Fibroblast of peridontal ligament (primary cell): ENCODE measurements at regions not wholly inside any gene's neighbourhood (a gene's known extent, or its start where the extent isn't known, plus 50 kb on each side); places are given as distances from the start of the nearest gene placed in this dataset.

Experiments used
- DNase-seq: peaks from one replicate; pipeline ENCODE4 v3.0.0-alpha.2; 2010; ENCODE audit errors: extremely low read depth

- DNase-seq: no peak
Measured at GRCh38 chr5:117236941-117237340, 662.3 kb upstream of the SEMA6A start.

DNA sequence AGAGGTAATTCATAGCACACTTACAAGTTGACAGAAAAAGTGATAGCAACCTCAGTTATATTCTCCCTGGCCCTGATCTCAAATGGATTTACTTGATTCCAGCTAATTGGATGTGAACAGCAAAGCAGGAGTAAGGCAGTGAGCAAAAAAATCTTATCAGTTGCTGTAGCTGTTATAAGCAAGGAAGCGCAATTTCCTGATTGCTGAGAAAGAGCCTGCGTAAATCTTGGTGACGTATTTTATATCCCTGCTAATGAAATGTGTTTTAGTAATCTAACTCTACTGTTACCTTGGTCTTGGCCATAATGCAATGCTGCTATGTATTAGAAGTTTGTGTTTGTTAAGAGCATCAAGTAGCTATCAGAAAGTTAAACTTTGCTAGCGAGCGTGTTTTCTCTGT is 661.2 kb upstream of the SEMA6A start:
- DNase-seq: no peak

GRCh38 chr5:117230375-117230774 is 655.8 kb upstream of the SEMA6A start:
- no peak for DNase-seq

DNA sequence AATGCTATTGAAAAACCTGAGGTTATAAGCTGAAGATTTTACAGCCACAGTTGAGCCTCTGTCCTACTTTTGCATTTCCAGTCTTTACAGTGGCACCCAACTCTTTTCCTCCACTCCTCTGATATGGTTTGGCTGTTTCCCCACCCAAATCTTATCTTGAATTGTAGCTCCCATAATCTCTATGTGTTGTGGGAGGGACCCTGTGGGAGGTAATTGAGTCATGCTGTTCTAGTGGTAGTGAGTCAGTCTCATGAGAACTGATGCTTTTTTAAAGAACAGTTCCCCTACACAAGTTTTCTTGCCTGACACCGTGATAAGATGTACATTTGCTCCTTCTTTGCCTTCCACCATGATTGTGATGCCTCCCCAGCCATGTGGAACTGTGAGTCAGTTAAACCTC is 646.1 kb upstream of the SEMA6A start:
- no peak for DNase-seq

- DNase-seq: no peak
Measured at GRCh38 chr5:117218789-117219188, 644.2 kb upstream of the SEMA6A start.

GRCh38 chr5:117212866-117213265 is 638.2 kb upstream of the SEMA6A start:
- no peak for DNase-seq

DNA sequence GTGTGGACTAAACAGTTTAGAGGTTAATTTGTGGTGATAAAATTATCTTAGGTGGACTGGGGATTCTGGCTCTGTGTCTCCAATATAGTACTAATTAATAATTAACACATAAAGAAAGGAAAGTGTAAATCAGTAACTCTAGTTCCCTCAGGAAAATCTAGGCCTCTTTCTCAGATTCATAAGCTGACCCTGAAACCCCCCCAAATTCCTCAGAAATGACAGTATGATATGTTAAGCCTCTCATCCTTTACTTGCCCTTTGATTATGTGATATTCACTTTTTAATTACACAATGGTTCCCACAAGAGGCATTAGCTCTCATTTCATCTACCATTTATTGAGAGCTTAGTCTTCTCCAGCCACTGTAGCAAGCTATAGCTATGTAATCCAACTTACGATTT is 636.2 kb upstream of the SEMA6A start:
- no peak for DNase-seq

GRCh38 chr5:117209479-117209878 is 634.9 kb upstream of the SEMA6A start:
- no peak for DNase-seq

DNA sequence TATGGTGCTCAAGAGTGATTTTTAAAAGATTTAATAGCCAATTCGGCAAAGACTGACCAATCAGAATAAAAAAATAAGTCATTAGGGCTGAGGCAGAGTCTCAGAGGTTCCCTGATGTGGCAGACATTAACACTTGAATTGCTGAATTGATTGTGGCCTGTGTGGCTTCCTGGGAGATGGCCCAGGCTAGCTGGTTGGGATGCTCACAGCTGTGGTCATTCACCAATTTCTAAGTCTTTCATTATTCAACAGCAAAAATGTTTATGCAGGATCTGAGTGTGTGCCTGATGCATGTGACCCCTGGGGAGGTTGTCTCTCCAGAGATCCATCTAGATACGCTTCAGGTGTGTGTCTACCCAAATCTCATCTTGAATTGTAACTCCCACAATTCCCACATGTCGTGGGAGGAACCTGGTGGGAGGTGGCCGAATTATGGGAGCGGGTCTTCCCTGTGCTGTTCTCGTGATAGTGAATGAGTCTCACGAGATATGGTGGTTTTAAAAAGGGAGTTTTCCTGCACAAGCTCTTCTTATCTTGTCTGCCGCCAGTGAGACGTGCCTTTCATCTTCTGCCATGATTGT is 632.6 kb upstream of the SEMA6A start:
- no peak for DNase-seq

DNA sequence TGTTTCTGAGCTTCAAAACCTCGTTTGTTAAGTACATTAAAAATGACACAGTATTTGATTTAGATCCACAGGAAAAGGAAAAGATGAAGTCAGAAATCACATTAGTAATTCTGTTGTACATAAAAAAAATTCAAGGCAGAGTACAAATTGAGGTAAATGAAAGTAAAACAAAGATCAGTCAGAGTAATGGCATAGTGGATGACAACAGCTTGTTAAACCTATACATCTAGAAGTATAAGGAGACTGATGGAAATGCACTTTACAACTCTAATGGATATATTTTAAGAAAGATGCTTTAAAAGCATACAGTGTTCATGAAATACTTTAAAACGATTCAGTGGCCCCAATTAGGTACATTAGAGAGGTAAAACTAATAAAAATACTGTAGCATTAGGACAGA is 631.3 kb upstream of the SEMA6A start:
- no peak for DNase-seq

- DNase-seq: no peak
Measured at GRCh38 chr5:117204926-117205869, 630.6 kb upstream of the SEMA6A start.

- DNase-seq: no peak
Measured at GRCh38 chr5:117204404-117204803, 629.8 kb upstream of the SEMA6A start.

DNA sequence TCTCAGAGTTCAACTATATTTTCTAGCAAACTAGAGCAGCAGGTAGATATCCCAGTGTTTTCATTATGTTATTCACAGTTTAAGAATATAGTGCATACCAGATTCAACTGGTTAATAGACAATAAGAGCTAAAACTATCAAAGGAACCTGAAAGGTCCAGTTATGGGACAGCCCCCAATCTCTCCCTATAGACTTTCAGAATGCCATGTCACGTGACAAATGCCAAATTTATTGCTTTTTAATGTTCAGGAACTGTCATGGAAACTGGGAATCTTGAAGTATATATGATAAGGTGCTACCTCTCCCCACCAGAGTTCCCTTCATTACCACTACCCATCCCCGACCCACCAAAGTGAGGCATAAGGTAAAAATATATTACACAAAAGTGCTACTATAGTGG is 629.0 kb upstream of the SEMA6A start:
- DNase-seq: no peak

- DNase-seq: no peak
Measured at GRCh38 chr5:117201001-117201400, 626.4 kb upstream of the SEMA6A start.

DNA sequence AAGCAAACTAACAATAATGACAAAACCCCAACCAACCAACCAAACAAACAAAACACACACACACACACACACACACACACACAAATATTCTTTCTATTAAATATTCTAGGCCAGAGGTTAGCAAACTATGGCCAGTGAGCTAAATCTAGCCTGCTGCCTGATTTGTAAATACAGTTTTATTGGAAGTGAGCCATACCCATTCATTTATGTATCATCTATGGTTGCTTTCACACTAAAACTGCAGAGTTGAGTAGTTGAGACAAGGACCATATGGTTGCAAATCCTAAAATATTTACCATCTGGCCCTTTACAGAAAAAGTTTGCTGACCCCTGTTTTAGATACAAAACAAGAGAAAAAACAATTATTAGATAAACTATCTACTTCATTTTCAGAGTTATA is 620.5 kb upstream of the SEMA6A start:
- DNase-seq: no peak

DNA sequence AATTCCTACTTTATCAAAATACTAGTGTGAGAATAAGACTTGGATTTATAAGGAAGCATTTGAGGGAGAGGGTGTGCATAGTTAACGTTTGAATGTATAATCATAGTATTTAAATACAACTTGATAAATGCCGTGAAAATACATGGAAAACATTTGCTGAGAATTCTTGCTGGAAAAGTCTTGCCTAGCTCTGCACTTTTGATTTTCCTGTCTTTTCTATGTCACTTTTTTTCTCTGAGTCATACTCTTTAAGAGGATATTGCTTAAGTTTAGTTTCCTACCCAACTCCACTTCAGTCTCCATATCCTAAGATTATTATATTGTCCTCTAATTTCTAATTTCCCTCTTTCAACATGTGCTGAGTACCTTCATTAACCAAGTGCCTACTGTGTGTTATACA is 616.6 kb upstream of the SEMA6A start:
- DNase-seq: no peak

DNA sequence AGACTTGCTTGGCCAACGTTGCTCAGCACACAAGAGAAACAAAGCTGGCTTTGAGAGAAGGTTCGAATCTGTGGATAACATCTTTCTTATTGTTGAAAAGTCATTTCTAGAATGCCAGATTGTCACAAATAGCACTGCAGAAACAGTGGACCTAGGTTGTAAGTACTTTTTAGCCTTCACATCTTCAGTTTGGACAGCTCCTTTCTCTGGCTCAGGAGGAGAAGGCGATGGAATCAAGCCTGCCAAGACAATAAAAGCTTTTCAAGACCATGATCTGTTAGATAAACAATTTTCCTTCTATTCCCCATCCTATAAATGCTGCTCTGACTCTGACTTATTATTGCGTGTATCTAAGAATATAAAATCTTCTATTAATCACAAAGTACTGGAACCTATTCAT is 615.2 kb upstream of the SEMA6A start:
- no peak for DNase-seq

DNA sequence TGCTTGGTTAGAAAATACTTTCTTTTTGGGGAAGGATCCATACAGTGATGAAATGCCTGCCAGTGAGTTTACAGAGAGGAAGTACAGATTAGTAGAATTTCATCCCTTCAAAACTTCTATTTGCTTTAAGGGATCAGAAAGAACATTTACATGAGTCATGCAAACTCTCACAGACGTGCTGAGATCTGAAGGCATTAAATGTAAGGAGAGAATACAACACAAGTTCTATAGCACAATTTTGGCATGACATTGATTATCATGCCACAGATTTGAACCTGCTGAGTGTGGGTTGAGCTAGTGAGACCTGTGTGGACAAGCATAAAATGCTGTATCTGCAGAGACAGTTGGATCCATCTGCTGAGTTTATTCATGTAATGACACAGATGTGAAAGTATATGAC is 613.6 kb upstream of the SEMA6A start:
- DNase-seq: no peak

DNA sequence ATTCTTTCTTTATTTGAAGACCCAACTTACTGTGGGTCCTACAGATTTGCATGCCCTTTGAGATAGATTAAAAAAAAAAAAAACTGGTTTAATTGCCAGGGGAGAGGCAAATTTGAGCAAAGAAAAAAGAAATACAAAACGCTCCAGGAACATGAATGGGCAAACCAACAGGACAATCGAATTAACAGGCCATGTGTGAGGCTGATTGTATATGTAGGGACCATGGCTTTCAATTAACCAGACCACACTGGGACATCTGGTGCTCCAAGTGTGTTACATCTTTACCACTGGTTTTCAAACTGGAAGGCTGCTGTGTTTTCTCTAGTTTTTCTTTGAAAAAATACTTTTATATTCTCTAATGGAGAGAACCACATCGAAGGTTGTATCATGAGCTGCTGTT is 612.1 kb upstream of the SEMA6A start:
- DNase-seq: no peak

DNA sequence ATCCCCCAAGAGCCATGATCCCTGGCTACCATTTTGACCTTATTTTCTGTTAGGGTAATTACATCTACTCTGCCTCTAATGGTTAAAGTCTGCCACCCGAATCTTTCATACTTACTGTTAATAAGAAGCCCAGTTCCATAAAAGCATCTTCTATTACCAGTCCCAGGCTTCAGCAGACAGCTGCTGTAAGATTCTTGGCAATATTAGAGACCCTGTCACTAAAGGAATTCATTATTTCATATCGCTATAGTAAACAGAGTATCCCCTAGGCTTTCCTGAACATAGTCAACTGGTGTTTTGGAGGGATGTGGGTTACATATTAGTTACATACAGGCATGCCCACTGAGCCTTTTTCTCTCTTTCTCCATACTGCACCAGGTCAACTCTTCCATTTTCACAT is 608.7 kb upstream of the SEMA6A start:
- DNase-seq: no peak

DNA sequence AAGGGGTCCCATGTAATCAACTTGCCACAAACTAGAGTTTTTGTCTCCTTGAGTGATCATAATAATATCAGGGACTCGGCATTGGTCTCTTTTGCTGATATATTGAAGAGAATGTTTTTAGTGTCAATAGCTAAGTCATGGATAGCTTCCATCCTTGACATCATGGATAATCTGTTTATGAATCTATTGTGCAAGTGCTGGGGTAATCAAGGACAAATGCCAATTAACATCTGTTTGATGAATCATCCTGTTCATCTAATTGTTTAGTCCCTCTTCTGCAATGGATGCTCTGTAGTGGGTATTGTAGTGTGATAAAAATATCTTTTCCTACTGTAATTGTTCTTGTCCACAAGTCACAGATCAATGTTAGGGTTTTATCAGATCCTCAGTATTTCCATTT is 607.5 kb upstream of the SEMA6A start:
- no peak for DNase-seq

DNA sequence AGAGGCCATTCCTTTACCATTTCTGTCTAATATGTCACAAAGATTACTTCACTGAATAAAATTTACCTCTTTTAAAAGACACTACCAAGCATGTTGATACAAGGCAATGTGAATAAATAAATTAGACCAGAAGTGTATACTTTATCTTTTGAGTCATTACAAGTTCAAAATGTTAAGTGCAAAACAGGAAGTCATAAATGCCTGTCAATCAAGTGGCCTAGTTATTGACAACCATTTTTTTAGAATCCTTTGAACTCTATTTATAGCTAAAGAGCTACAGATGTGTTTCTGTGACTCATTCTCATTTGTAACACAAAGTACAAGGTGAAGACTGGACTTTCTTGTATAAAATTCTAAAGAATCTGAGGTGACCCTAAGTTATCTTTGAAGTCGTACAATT is 602.7 kb upstream of the SEMA6A start:
- DNase-seq: no peak

DNA sequence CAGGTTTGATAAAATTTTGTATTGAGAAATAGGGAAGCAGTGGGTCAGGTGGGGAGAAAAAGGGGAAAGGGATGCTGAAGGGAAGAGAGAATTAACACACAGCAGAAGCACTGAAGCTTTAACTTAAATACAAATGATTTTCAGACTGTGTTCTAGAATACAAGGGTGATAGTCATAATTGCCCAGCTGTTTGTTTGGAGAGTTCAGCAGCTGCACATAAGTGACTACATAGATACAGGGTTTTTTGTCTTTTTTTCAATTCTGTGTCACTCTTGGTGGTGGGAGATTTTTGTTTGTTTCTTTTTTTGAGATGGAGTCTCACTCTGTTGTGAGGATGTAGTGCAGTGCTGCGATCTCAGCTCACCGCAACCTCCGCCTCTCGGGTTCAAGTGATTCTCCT is 590.4 kb upstream of the SEMA6A start:
- DNase-seq: no peak
